KBM-7 (cell line): ENCODE measurements at regions not wholly inside any gene's neighbourhood (a gene's known extent, or its start where the extent isn't known, plus 50 kb on each side); places are given as distances from the start of the nearest gene placed in this dataset.
"Not testable (repeated sequence)": the region's sequence is repeated elsewhere in the genome, so short reads cannot be mapped to it uniquely, and the experiment has no call there.

Source experiments
- DNase-seq: peaks from one replicate; pipeline ENCODE4 v3.0.0-alpha.2; 2015
- in situ Hi-C: fragments of 300-500 bp; cut with MboI; formaldehyde crosslinking; loops from 2 replicates; pipeline ENCODE4 v1.14.3; 2020; ENCODE audit warnings: low sequenced_read_pairs, low pct_unique_long_range_greater_than_20kb, mixed read lengths

GRCh38 chr5:171538681-171539080 lies 119.2 kb downstream of the FGF18 start:
- DNase-seq = no peak
- in situ Hi-C loops = no loop called here

GRCh38 chr5:171540865-171541264 lies 121.4 kb downstream of the FGF18 start:
- in situ Hi-C loops = no loop called here
- DNase-seq = no peak

GRCh38 chr5:171541341-171541776 lies 121.9 kb downstream of the FGF18 start:
- DNase-seq = no peak
- in situ Hi-C loops = no loop called here

GRCh38 chr5:171542525-171543140 lies 123.2 kb downstream of the FGF18 start:
- in situ Hi-C loops = no loop called here
- no peak for DNase-seq

GRCh38 chr5:171543148-171543815 lies 123.8 kb downstream of the FGF18 start:
- no peak for DNase-seq
- in situ Hi-C loops = no loop called here

GRCh38 chr5:171544913-171545765 lies 125.7 kb downstream of the FGF18 start:
- no peak for DNase-seq
- in situ Hi-C loops = no loop called here

- in situ Hi-C loops = no loop called here
- DNase-seq = no peak
Measured at GRCh38 chr5:171549274-171549673, 129.8 kb downstream of the FGF18 start.

GRCh38 chr5:171553817-171554216 lies 134.4 kb downstream of the FGF18 start:
- in situ Hi-C loops, DNase-seq: not testable (repeated sequence)

- DNase-seq = no peak
- in situ Hi-C loops = no loop called here
Measured at GRCh38 chr5:171555160-171555559, 135.7 kb downstream of the FGF18 start.

- in situ Hi-C loops = no loop called here
- DNase-seq = no peak
Measured at GRCh38 chr5:171562822-171563221, 143.4 kb downstream of the FGF18 start.

- no peak for DNase-seq
- in situ Hi-C loops = no loop called here
Measured at GRCh38 chr5:171568389-171568788, 148.9 kb downstream of the FGF18 start.

GRCh38 chr5:171569065-171569712 lies 149.7 kb downstream of the FGF18 start:
- in situ Hi-C loops = no loop called here
- no peak for DNase-seq

- DNase-seq = no peak
- in situ Hi-C loops = no loop called here
Measured at GRCh38 chr5:171570244-171570825, 150.9 kb downstream of the FGF18 start.

GRCh38 chr5:171571663-171572062 lies 152.2 kb downstream of the FGF18 start:
- in situ Hi-C loops = no loop called here

GRCh38 chr5:171573021-171573420 lies 153.6 kb downstream of the FGF18 start:
- in situ Hi-C loops = no loop called here
- DNase-seq = no peak

More at GRCh38 chr5:171571663-171572062, 152.2 kb downstream of the FGF18 start:
- no peak for DNase-seq

- in situ Hi-C loops = no loop called here
- DNase-seq = no peak
Measured at GRCh38 chr5:171573451-171574225, 154.2 kb downstream of the FGF18 start.

GRCh38 chr5:171574376-171574775 lies 154.9 kb downstream of the FGF18 start:
- in situ Hi-C loops = no loop called here
- DNase-seq = no peak

GRCh38 chr5:171575386-171575785 lies 155.9 kb downstream of the FGF18 start:
- in situ Hi-C loops = no loop called here
- DNase-seq = no peak

GRCh38 chr5:171575808-171576207 lies 156.4 kb downstream of the FGF18 start:
- in situ Hi-C loops = no loop called here
- DNase-seq = no peak
